ENCODE measurements at regions not wholly inside any gene's neighbourhood (a gene's known extent, or its start where the extent isn't known, plus 50 kb on each side); places are given as distances from the start of the nearest gene placed in this dataset.

- no peak overlapping the region for H3K4me3 ChIP-seq (ENCODE audit: low read depth, low read length)
- TF ChIP-seq ZNF501 (tag by site-specific recombination; IDR thresholded peaks at IDR 0.05) (no peak), ZNF518A (tag by site-specific recombination; conservative IDR thresholded peaks at IDR 0.05; ENCODE audit: low read depth) (no peak), SCRT2 (tag by site-specific recombination; IDR thresholded peaks at IDR 0.05) (no peak), KLF1 (tag by site-specific recombination; IDR thresholded peaks at IDR 0.05) (no peak), BCL6B (tag by site-specific recombination; IDR thresholded peaks at IDR 0.05) (no peak), ZNF148 (tag by site-specific recombination; IDR thresholded peaks at IDR 0.05; ENCODE audit: borderline replicate concordance) (no peak), HOXD13 (CRISPR knock-in tag; IDR thresholded peaks at IDR 0.05; ENCODE audit: borderline replicate concordance) (no peak), ZNF639 (tag by site-specific recombination; IDR thresholded peaks at IDR 0.05) (no peak), GLIS2 (tag by site-specific recombination; IDR thresholded peaks at IDR 0.05) (no peak), ZNF660 (tag by site-specific recombination; IDR thresholded peaks at IDR 0.05) (no peak), CTCF (tag by site-specific recombination; IDR thresholded peaks at IDR 0.05) (no peak)
- H3K4me1 ChIP-seq (ENCODE audit: control insufficient read depth, insufficient read depth, low read length), result peaks cover 2% of the 10 kb centered on the region; the same call in 1 of the 2 replicates
- H3K27ac ChIP-seq (ENCODE audit: extremely low read depth, low read depth, low read length), result no peak overlapping the region
- H3K9me3 ChIP-seq (ENCODE audit: control insufficient read depth, insufficient read depth, low read depth, low read length), result no peaks in the 10 kb centered on the region
- POLR2A ChIA-PET, result no interaction called here
- no peaks in the 10 kb centered on the region for H3K36me3 ChIP-seq (ENCODE audit: control insufficient read depth in 2 of 2, insufficient read depth in 1 of 2, low read length in 2 of 2)
- CTCF ChIA-PET, result no interaction called here
Observed at GRCh38 chr11:88398372-88398771, 60.8 kb upstream of the CTSC start.

GRCh38 chr11:88390254-88390653 lies 52.7 kb upstream of the CTSC start:
- H3K4me3 ChIP-seq (ENCODE audit: low read depth, low read length), result no peak overlapping the region
- H3K36me3 ChIP-seq (ENCODE audit: control insufficient read depth in 2 of 2, insufficient read depth in 1 of 2, low read length in 2 of 2), result no peaks in the 10 kb centered on the region
- H3K4me1 ChIP-seq (ENCODE audit: control insufficient read depth, insufficient read depth, low read length), result no peaks in the 10 kb centered on the region
- no peak overlapping the region for H3K27ac ChIP-seq (ENCODE audit: extremely low read depth, low read depth, low read length)
- ChIA-PET POLR2A (no interaction called here), CTCF (no interaction called here)
- H3K9me3 ChIP-seq (ENCODE audit: control insufficient read depth, insufficient read depth, low read depth, low read length), result no peaks in the 10 kb centered on the region
- TF ChIP-seq ZNF624 (tag by site-specific recombination; IDR thresholded peaks at IDR 0.05) (no peak), ZNF747 (tag by site-specific recombination; IDR thresholded peaks at IDR 0.05) (no peak), ZNF10 (tag by site-specific recombination; IDR thresholded peaks at IDR 0.05) (no peak), ZBTB21 (tag by site-specific recombination; IDR thresholded peaks at IDR 0.05) (no peak), ZNF843 (tag by site-specific recombination; IDR thresholded peaks at IDR 0.05) (no peak), ZNF830 (tag by site-specific recombination; IDR thresholded peaks at IDR 0.05; ENCODE audit: low read depth) (no peak), ZBTB26 (tag by site-specific recombination; optimal IDR thresholded peaks at IDR 0.05) (no peak), ZNF132 (tag by site-specific recombination; IDR thresholded peaks at IDR 0.05; ENCODE audit: borderline replicate concordance) (no peak), ZNF521 (tag by site-specific recombination; IDR thresholded peaks at IDR 0.05) (no peak), ZNF514 (tag by site-specific recombination; IDR thresholded peaks at IDR 0.05) (no peak), HOXC10 (CRISPR knock-in tag; IDR thresholded peaks at IDR 0.05) (no peak), MEIS1 (CRISPR knock-in tag; IDR thresholded peaks at IDR 0.05; ENCODE audit: borderline replicate concordance) (no peak), KLF7 (tag by site-specific recombination; IDR thresholded peaks at IDR 0.05; ENCODE audit: borderline replicate concordance) (no peak)

Measured in HEK293 (cell line).